Mesendoderm (in vitro differentiated cells): ENCODE measurements at regions not wholly inside any gene's neighbourhood (a gene's known extent, or its start where the extent isn't known, plus 50 kb on each side); places are given as distances from the start of the nearest gene placed in this dataset.

Experiments used
- DNase-seq: peaks from one replicate; pipeline ENCODE4 v3.0.0; 2013
- H2AK5ac ChIP-seq: 2 replicates; pipeline ENCODE4 v1.6.1; 2013; ENCODE audit warnings: low read length, inconsistent platforms
- H2BK120ac ChIP-seq: 2 replicates; pipeline ENCODE4 v1.6.1; 2013; ENCODE audit warnings: low read depth, mild to moderate bottlenecking, low read length, moderate library complexity, mixed read lengths
- H2BK15ac ChIP-seq: replicated peaks from 2 replicates; pipeline ENCODE4 v1.6.1; 2013; ENCODE audit warnings: low read depth, mild to moderate bottlenecking, moderate library complexity
- H2BK5ac ChIP-seq: 2 replicates; pipeline ENCODE4 v1.6.1; 2013; ENCODE audit warnings: low read length, inconsistent platforms
- H3K18ac ChIP-seq: 2 replicates; pipeline ENCODE4 v1.6.1; 2013; ENCODE audit warnings: mild to moderate bottlenecking, low read length, mixed read lengths
- H3K23ac ChIP-seq: one replicate; pipeline ENCODE4 v1.6.1; 2013; ENCODE audit warnings: low read length
- H3K27ac ChIP-seq: 2 replicates; pipeline ENCODE4 v1.5.1; 2013; ENCODE audit warnings: low read depth, mild to moderate bottlenecking, inconsistent platforms, low read length, moderate library complexity
- H3K27me3 ChIP-seq: 2 replicates; pipeline ENCODE4 v1.6.1; 2013; ENCODE audit warnings: low read length, control low read depth, mild to moderate bottlenecking, inconsistent platforms; ENCODE audit not compliant: insufficient read depth, poor library complexity
- H3K36me3 ChIP-seq: 2 replicates; pipeline ENCODE4 v1.6.1; 2013; ENCODE audit warnings: low read length, inconsistent platforms; ENCODE audit not compliant: control insufficient read depth, insufficient read depth
- H3K4ac ChIP-seq: one replicate; pipeline ENCODE4 v1.6.1; 2013; ENCODE audit warnings: low read depth, mild to moderate bottlenecking, low read length, moderate library complexity
- H3K4me1 ChIP-seq: 2 replicates; pipeline ENCODE4 v1.6.1; 2013; ENCODE audit warnings: low read depth, low read length, inconsistent platforms; ENCODE audit not compliant: control insufficient read depth
- H3K4me2 ChIP-seq: 2 replicates; pipeline ENCODE4 v1.6.1; 2013; ENCODE audit warnings: low read length
- H3K4me3 ChIP-seq: 2 replicates; pipeline ENCODE4 v1.5.1; 2013; ENCODE audit warnings: mild to moderate bottlenecking, low read length
- H3K56ac ChIP-seq: one replicate; pipeline ENCODE4 v1.6.1; 2013; ENCODE audit warnings: low read length
- H3K79me1 ChIP-seq: 2 replicates; pipeline ENCODE4 v1.6.1; 2013; ENCODE audit warnings: low read length, inconsistent platforms
- H3K79me2 ChIP-seq: 2 replicates; pipeline ENCODE4 v1.6.1; 2013; ENCODE audit warnings: mild to moderate bottlenecking, low read length; ENCODE audit not compliant: control insufficient read depth, insufficient read depth
- H3K9ac ChIP-seq: 2 replicates; pipeline ENCODE4 v1.6.1; 2013; ENCODE audit warnings: low read length, inconsistent platforms
- H4K5ac ChIP-seq: one replicate; pipeline ENCODE4 v1.6.1; 2013; ENCODE audit warnings: low read length
- H4K8ac ChIP-seq: one replicate; pipeline ENCODE4 v1.6.1; 2013; ENCODE audit warnings: low read depth, mild to moderate bottlenecking, control low read depth, low read length, moderate library complexity
- WGBS: extraction: QIAGEN DNeasy Blood & Tissue Kit; methylation state at CpG from one replicate; pipeline ENCODE4 v1.1.7; 2013; ENCODE audit warnings: low lambda C conversion rate, missing lambda C conversion rate; ENCODE audit not compliant: insufficient coverage; ENCODE audit errors: extremely low coverage; 5-methylcytosine and 5-hydroxymethylcytosine counted together

- H2BK120ac ChIP-seq, result no peak overlapping the region
- no peak overlapping the region for H3K4me2 ChIP-seq
- H3K4ac ChIP-seq, result no peak overlapping the region
- no peak overlapping the region for H3K4me3 ChIP-seq
- H3K9ac ChIP-seq, result no peak overlapping the region
- WGBS, result no CpG with 5 or more reads among the region's 1 CpG
- no peaks in the 10 kb centered on the region for H3K79me1 ChIP-seq
- H3K56ac ChIP-seq, result no peak overlapping the region
- no peak overlapping the region for H4K5ac ChIP-seq
- H3K79me2 ChIP-seq, result no peaks in the 10 kb centered on the region
- no peak overlapping the region for H3K23ac ChIP-seq
- no peaks in the 10 kb centered on the region for H3K27me3 ChIP-seq
- no peak for DNase-seq
- H2BK5ac ChIP-seq, result no peak overlapping the region
- no peaks in the 10 kb centered on the region for H3K4me1 ChIP-seq
- no peak overlapping the region for H2AK5ac ChIP-seq
- no peak overlapping the region for H3K18ac ChIP-seq
- no peak overlapping the region for H2BK15ac ChIP-seq
- no peak overlapping the region for H4K8ac ChIP-seq
- H3K36me3 ChIP-seq, result no peaks in the 10 kb centered on the region
- no peak overlapping the region for H3K27ac ChIP-seq
Measured at GRCh38 chr2:15687243-15687642, 95.6 kb downstream of the DDX1 start.

DNA sequence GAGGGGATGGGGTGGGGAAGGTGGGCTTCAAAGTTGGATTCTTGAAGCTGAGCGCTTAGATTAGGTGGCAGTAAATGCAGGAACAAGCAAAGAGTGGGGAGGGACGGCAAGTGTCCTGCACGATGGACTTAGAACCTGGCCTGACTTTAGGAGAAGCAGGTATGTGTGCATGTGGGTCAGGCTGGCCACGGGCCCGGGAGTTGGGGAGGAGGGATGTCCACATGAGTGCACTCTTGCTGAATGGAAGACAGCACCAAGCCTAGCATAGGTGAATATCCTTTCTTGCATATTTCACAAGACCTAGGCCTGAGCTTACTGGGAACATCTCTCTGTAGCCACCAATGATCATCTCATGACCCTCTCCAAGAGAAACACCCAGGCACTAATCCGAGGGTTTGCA is 96.1 kb downstream of the DDX1 start:
- Histone ChIP-seq H3K79me1 (no peaks in the 10 kb centered on the region), H2BK120ac (no peak overlapping the region), H3K27ac (no peak overlapping the region), H4K8ac (no peak overlapping the region), H3K23ac (no peak overlapping the region), H3K4ac (no peak overlapping the region), H3K4me3 (no peak overlapping the region), H3K4me1 (no peaks in the 10 kb centered on the region), H3K36me3 (no peaks in the 10 kb centered on the region), H3K56ac (no peak overlapping the region), H3K27me3 (no peaks in the 10 kb centered on the region), H3K9ac (no peak overlapping the region), H3K4me2 (no peak overlapping the region), H2BK5ac (no peak overlapping the region), H3K18ac (no peak overlapping the region), H2BK15ac (no peak overlapping the region), H3K79me2 (no peaks in the 10 kb centered on the region), H4K5ac (no peak overlapping the region), H2AK5ac (no peak overlapping the region)
- no CpG with 5 or more reads among the region's 6 CpGs for WGBS
- DNase-seq, result no peak

- Histone ChIP-seq H3K56ac (no peak overlapping the region), H4K5ac (no peak overlapping the region), H2AK5ac (no peak overlapping the region), H3K4me3 (no peak overlapping the region), H3K27me3 (no peaks in the 10 kb centered on the region), H3K23ac (no peak overlapping the region), H3K18ac (no peak overlapping the region), H3K79me2 (no peaks in the 10 kb centered on the region), H2BK5ac (no peak overlapping the region), H4K8ac (no peak overlapping the region), H3K4ac (no peak overlapping the region), H3K27ac (no peak overlapping the region), H3K4me2 (no peak overlapping the region), H2BK120ac (no peak overlapping the region), H3K9ac (no peak overlapping the region), H3K79me1 (no peaks in the 10 kb centered on the region), H3K4me1 (no peaks in the 10 kb centered on the region), H2BK15ac (no peak overlapping the region), H3K36me3 (no peaks in the 10 kb centered on the region)
- DNase-seq, result no peak
- WGBS, result no CpG with 5 or more reads among the region's 8 CpGs
Measured at GRCh38 chr2:15688924-15689568, 97.4 kb downstream of the DDX1 start.

- no peak overlapping the region for H3K27ac ChIP-seq
- H2BK5ac ChIP-seq, result no peak overlapping the region
- no peak for DNase-seq
- no peak overlapping the region for H2BK15ac ChIP-seq
- no peaks in the 10 kb centered on the region for H3K4me1 ChIP-seq
- H3K79me2 ChIP-seq, result no peaks in the 10 kb centered on the region
- H3K4me2 ChIP-seq, result no peak overlapping the region
- no peaks in the 10 kb centered on the region for H3K36me3 ChIP-seq
- H3K4me3 ChIP-seq, result no peak overlapping the region
- no peaks in the 10 kb centered on the region for H3K27me3 ChIP-seq
- WGBS, result no CpG with 5 or more reads among the region's 10 CpGs
- no peak overlapping the region for H3K56ac ChIP-seq
- no peak overlapping the region for H3K9ac ChIP-seq
- no peak overlapping the region for H4K8ac ChIP-seq
- no peak overlapping the region for H3K23ac ChIP-seq
- no peak overlapping the region for H2BK120ac ChIP-seq
- no peak overlapping the region for H3K18ac ChIP-seq
- no peak overlapping the region for H4K5ac ChIP-seq
- no peaks in the 10 kb centered on the region for H3K79me1 ChIP-seq
- no peak overlapping the region for H2AK5ac ChIP-seq
- no peak overlapping the region for H3K4ac ChIP-seq
Measured at GRCh38 chr2:15689654-15690053, 98.0 kb downstream of the DDX1 start.

DNA sequence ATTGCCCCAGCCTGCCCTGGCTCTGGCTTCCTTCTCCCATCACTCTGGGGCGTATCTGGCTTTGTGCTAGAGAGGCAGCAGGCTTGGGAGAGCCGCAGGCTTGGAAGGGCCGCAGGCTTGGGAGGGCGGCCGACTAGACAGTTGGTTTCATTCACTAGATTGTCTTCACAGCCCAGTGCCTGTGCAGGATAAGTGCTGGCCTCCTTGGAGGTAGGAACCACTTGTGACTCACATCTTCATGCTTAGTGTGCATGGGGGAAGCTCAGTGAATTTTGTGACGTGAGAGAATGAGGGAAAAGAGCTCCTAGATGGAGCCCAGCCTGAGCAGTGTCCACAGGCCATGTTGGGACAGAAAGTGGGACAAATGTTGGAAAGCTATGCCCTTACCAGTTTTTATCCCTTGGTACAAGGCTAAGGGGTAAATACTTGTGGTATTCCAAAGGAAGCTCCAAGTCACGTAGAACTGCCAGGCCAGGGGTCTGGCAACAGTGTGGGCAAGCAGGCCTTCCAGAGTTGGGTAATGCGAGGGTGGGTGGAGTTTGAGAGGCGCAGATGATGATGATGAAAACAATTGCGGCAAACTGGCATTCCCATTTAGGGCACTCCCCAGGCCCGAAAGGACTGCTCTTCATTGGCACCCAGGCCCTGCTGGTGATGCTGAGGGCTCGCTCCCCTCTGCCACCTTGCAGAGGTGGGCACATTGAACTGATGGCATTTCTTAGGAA is 100.1 kb downstream of the DDX1 start:
- no peak overlapping the region for H3K4ac ChIP-seq
- H3K36me3 ChIP-seq, result no peaks in the 10 kb centered on the region
- no peak overlapping the region for H3K23ac ChIP-seq
- no peak overlapping the region for H3K4me2 ChIP-seq
- H3K79me1 ChIP-seq, result no peaks in the 10 kb centered on the region
- no peaks in the 10 kb centered on the region for H3K4me1 ChIP-seq
- H3K18ac ChIP-seq, result no peak overlapping the region
- no peak overlapping the region for H4K5ac ChIP-seq
- no peaks in the 10 kb centered on the region for H3K79me2 ChIP-seq
- no peak overlapping the region for H3K4me3 ChIP-seq
- H3K27ac ChIP-seq, result no peak overlapping the region
- H2BK15ac ChIP-seq, result no peak overlapping the region
- no peak overlapping the region for H2AK5ac ChIP-seq
- WGBS, result no CpG with 5 or more reads among the region's 12 CpGs
- DNase-seq, result no peak
- no peak overlapping the region for H4K8ac ChIP-seq
- no peak overlapping the region for H3K9ac ChIP-seq
- no peaks in the 10 kb centered on the region for H3K27me3 ChIP-seq
- no peak overlapping the region for H2BK120ac ChIP-seq
- H3K56ac ChIP-seq, result no peak overlapping the region
- no peak overlapping the region for H2BK5ac ChIP-seq
